Inferior parietal cortex (tissue), 1 donor: ENCODE measurements at regions not wholly inside any gene's neighbourhood (a gene's known extent, or its start where the extent isn't known, plus 50 kb on each side); places are given as distances from the start of the nearest gene placed in this dataset.
A peak's percentile ranks its signal among the peaks of the same experiment; 100 is the strongest.

Experiments
- DNase-seq: peaks from one replicate; pipeline ENCODE4 v3.0.0-alpha.2; 2016; ENCODE audit errors: extremely low spot score

- DNase-seq = no peak
Observed at GRCh38 chr10:3523309-3524050, 261.5 kb downstream of the KLF6 start.

GRCh38 chr10:3516923-3517255, 268.1 kb downstream of the KLF6 start:
- DNase-seq = no peak

- DNase-seq = no peak
Observed at GRCh38 chr10:3516234-3516922, 268.6 kb downstream of the KLF6 start.

- DNase-seq = no peak
Observed at GRCh38 chr10:3514691-3515090, 270.3 kb downstream of the KLF6 start.

GRCh38 chr10:3512263-3512662, 272.7 kb downstream of the KLF6 start:
- no peak for DNase-seq

GRCh38 chr10:3511483-3511882, 273.5 kb downstream of the KLF6 start:
- no peak for DNase-seq

- DNase-seq = no peak
Observed at GRCh38 chr10:3510741-3511140, 274.3 kb downstream of the KLF6 start.

- no peak for DNase-seq
Observed at GRCh38 chr10:3509355-3509754, 275.7 kb downstream of the KLF6 start.

- DNase-seq = no peak
Observed at GRCh38 chr10:3503299-3503698, 281.7 kb downstream of the KLF6 start.

- no peak for DNase-seq
Observed at GRCh38 chr10:3502673-3503072, 282.3 kb downstream of the KLF6 start.

- DNase-seq = peak; percentile 70
Observed at GRCh38 chr10:3500408-3500856, 284.6 kb downstream of the KLF6 start.

- DNase-seq = no peak
Observed at GRCh38 chr10:3499120-3499519, 285.9 kb downstream of the KLF6 start.

GRCh38 chr10:3497581-3497980, 287.4 kb downstream of the KLF6 start:
- DNase-seq = no peak

GRCh38 chr10:3496138-3496537, 288.9 kb downstream of the KLF6 start:
- no peak for DNase-seq

GRCh38 chr10:3495281-3495680, 289.7 kb downstream of the KLF6 start:
- DNase-seq = no peak

- no peak for DNase-seq
Observed at GRCh38 chr10:3494838-3495230, 290.2 kb downstream of the KLF6 start.

- DNase-seq = no peak
Observed at GRCh38 chr10:3494131-3494837, 290.7 kb downstream of the KLF6 start.

- no peak for DNase-seq
Observed at GRCh38 chr10:3493621-3494020, 291.4 kb downstream of the KLF6 start.

- no peak for DNase-seq
Observed at GRCh38 chr10:3491571-3491970, 293.4 kb downstream of the KLF6 start.

- DNase-seq = no peak
Observed at GRCh38 chr10:3487228-3487627, 297.8 kb downstream of the KLF6 start.

GRCh38 chr10:3486346-3487065, 298.5 kb downstream of the KLF6 start:
- no peak for DNase-seq

GRCh38 chr10:3485057-3485686, 299.8 kb downstream of the KLF6 start:
- peak; percentile 32 for DNase-seq
